SK-N-SH treated with all-trans-retinoic acid at 6 μM for 48 hours (cell line): ENCODE measurements at regions not wholly inside any gene's neighbourhood (a gene's known extent, or its start where the extent isn't known, plus 50 kb on each side); places are given as distances from the start of the nearest gene placed in this dataset.

Experiments
- SNAI2 ChIP-seq: fragments of 250-450 bp; sonication (Bioruptor Pico); IDR thresholded peaks from 2 replicates; pipeline ENCODE4 v1.5.0; 2020; ENCODE audit warnings: mild to moderate bottlenecking, moderate library complexity
- ZFP3 ChIP-seq: fragments of 250-450 bp; sonication (Bioruptor Pico); IDR thresholded peaks from 2 replicates; pipeline ENCODE4 v1.5.0; 2020; ENCODE audit warnings: mild to moderate bottlenecking, moderate library complexity
- ZFP30 ChIP-seq: fragments of 450-650 bp; formaldehyde crosslinking; IDR thresholded peaks from 2 replicates; pipeline ENCODE4 v1.5.0; 2022; ENCODE audit warnings: mild to moderate bottlenecking, moderate library complexity
- TF ChIP-seq, protein P1 (sequence below): fragments of 250-450 bp; sonication (Bioruptor Pico); IDR thresholded peaks from 2 replicates; pipeline ENCODE4 v1.8.0; 2020; ENCODE audit warnings: mild to moderate bottlenecking, moderate library complexity, borderline replicate concordance

GRCh38 chr6:126890055-126890454 is 228.4 kb upstream of the RSPO3 start:
- TF ChIP-seq, protein P1, sequence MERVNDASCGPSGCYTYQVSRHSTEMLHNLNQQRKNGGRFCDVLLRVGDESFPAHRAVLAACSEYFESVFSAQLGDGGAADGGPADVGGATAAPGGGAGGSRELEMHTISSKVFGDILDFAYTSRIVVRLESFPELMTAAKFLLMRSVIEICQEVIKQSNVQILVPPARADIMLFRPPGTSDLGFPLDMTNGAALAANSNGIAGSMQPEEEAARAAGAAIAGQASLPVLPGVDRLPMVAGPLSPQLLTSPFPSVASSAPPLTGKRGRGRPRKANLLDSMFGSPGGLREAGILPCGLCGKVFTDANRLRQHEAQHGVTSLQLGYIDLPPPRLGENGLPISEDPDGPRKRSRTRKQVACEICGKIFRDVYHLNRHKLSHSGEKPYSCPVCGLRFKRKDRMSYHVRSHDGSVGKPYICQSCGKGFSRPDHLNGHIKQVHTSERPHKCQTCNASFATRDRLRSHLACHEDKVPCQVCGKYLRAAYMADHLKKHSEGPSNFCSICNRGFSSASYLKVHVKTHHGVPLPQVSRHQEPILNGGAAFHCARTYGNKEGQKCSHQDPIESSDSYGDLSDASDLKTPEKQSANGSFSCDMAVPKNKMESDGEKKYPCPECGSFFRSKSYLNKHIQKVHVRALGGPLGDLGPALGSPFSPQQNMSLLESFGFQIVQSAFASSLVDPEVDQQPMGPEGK (CRISPR knock-in tag), result no peak
- TF ChIP-seq ZFP3 (CRISPR knock-in tag), result no peak
- TF ChIP-seq ZFP30 (CRISPR knock-in tag), result no peak
- no peak for TF ChIP-seq SNAI2 (CRISPR knock-in tag)
